ENCODE measurements at regions not wholly inside any gene's neighbourhood (a gene's known extent, or its start where the extent isn't known, plus 50 kb on each side); places are given as distances from the start of the nearest gene placed in this dataset.

DNA sequence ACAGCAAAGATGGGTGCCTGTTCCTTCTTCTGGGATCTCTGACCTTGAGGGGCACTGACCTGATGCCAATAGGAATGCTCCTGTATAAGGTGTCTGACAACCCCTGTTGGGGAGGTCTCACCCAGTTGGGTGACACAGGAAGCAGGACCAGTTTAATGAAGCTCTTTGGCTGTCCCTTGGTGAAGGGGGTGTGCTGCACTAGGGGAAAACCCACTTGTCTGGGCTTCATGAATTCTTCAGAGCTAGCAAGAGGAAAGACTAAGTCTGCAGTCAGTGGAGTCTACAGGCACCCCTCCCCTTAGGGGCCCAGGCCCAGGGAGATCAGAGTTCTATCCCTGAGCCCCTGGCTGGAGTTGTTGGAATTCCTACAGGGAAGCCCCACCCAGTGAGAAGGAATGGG is 550.8 kb upstream of the CHAC2 start:
- no peaks in the 10 kb centered on the region for H3K9me3 ChIP-seq (ENCODE audit: low read depth)
- no peaks in the 10 kb centered on the region for H3K27me3 ChIP-seq
- H3K4me1 ChIP-seq (ENCODE audit: insufficient read depth) = no peaks in the 10 kb centered on the region
- no peaks in the 10 kb centered on the region for H3K9me2 ChIP-seq (replicated peaks; ENCODE audit: insufficient read depth)
- no peak overlapping the region for H3K4me3 ChIP-seq
- H3K79me2 ChIP-seq = no peaks in the 10 kb centered on the region
- DNase-seq (ENCODE audit: low spot score) = no peak
- H3K27ac ChIP-seq = no peak overlapping the region
- no peaks in the 10 kb centered on the region for H4K20me1 ChIP-seq (ENCODE audit: insufficient read depth, poor library complexity, severe bottlenecking)
- TF ChIP-seq CTCF (IDR thresholded peaks at IDR 0.05; ENCODE audit: poor library complexity) (no peak), EZH2 (IDR thresholded peaks at IDR 0.05; ENCODE audit: borderline replicate concordance) (no peak), EZH2phosphoT487 (IDR thresholded peaks at IDR 0.05; ENCODE audit: low read depth, severe bottlenecking, unreplicated experiment) (no peak)
- no peaks in the 10 kb centered on the region for H3K36me3 ChIP-seq (replicated peaks; ENCODE audit: insufficient read depth, low read depth)
- H3K4me2 ChIP-seq = no peak overlapping the region
- H2AFZ ChIP-seq = no peak overlapping the region

- Histone ChIP-seq H2AFZ (no peak overlapping the region), H3K4me2 (no peak overlapping the region), H3K4me1 (ENCODE audit: insufficient read depth) (peaks cover 25% of the 10 kb centered on the region), H3K36me3 (replicated peaks; ENCODE audit: insufficient read depth, low read depth) (no peaks in the 10 kb centered on the region), H3K9me3 (ENCODE audit: low read depth) (no peaks in the 10 kb centered on the region), H3K4me3 (no peak overlapping the region), H3K27ac (no peak overlapping the region), H3K79me2 (no peaks in the 10 kb centered on the region), H4K20me1 (ENCODE audit: insufficient read depth, poor library complexity, severe bottlenecking) (no peaks in the 10 kb centered on the region), H3K9me2 (replicated peaks; ENCODE audit: insufficient read depth) (no peaks in the 10 kb centered on the region), H3K27me3 (no peaks in the 10 kb centered on the region)
- WGBS (ENCODE audit: low lambda C conversion rate, missing lambda C conversion rate) = 86% methylated on average over 1 of the region's 1 CpG
- DNase-seq (ENCODE audit: low spot score) = no peak
- TF ChIP-seq EZH2 (IDR thresholded peaks at IDR 0.05; ENCODE audit: borderline replicate concordance) = no peak
- TF ChIP-seq CTCF (IDR thresholded peaks at IDR 0.05; ENCODE audit: poor library complexity) = no peak
- no peak for TF ChIP-seq EZH2phosphoT487 (IDR thresholded peaks at IDR 0.05; ENCODE audit: low read depth, severe bottlenecking, unreplicated experiment)
Measured at GRCh38 chr2:53212576-53212975, 555.0 kb upstream of the CHAC2 start.

DNA sequence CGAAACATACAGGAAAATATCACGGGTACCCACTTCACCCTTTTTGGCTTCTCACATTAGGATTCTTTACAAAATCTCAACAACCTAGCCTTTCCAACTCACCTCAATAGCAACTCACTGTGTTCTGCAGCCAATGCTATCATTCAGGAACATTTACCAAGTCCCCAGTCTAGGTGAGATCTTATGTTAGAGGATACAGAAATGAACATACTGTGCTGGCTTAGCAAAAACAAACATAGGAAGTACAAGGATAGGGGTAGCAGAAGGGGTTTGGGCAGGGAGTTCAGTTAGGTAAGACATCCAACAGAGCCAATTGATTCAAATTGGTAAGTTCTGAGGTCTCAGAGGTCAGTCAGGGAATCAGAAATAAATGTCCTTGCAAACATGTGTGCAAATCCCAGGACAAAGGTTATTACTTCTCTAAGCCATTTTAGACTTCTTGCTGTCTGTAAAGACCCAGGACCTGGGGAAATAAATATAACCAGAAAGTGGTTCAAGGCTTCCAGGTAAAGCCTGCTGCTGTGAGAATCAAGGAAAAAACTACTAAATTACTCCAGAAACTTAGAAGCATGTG is 556.3 kb upstream of the CHAC2 start:
- WGBS (ENCODE audit: low lambda C conversion rate, missing lambda C conversion rate) = 87% methylated on average over 2 of the region's 2 CpGs
- TF ChIP-seq CTCF (IDR thresholded peaks at IDR 0.05; ENCODE audit: poor library complexity) (no peak), EZH2 (IDR thresholded peaks at IDR 0.05; ENCODE audit: borderline replicate concordance) (no peak), EZH2phosphoT487 (IDR thresholded peaks at IDR 0.05; ENCODE audit: low read depth, severe bottlenecking, unreplicated experiment) (no peak)
- no peak for DNase-seq (ENCODE audit: low spot score)

GRCh38 chr2:53210538-53210937 is 557.1 kb upstream of the CHAC2 start:
- TF ChIP-seq EZH2 (IDR thresholded peaks at IDR 0.05; ENCODE audit: borderline replicate concordance) = no peak
- TF ChIP-seq CTCF (IDR thresholded peaks at IDR 0.05; ENCODE audit: poor library complexity) = no peak
- TF ChIP-seq EZH2phosphoT487 (IDR thresholded peaks at IDR 0.05; ENCODE audit: low read depth, severe bottlenecking, unreplicated experiment) = no peak

More for the DNA sequence above, 556.3 kb upstream of the CHAC2 start:
- Histone ChIP-seq H2AFZ (no peak overlapping the region), H3K4me1 (ENCODE audit: insufficient read depth) (peaks cover 25% of the 10 kb centered on the region), H3K4me3 (no peak overlapping the region), H3K4me2 (no peak overlapping the region), H4K20me1 (ENCODE audit: insufficient read depth, poor library complexity, severe bottlenecking) (no peaks in the 10 kb centered on the region), H3K36me3 (replicated peaks; ENCODE audit: insufficient read depth, low read depth) (no peaks in the 10 kb centered on the region), H3K27ac (no peak overlapping the region), H3K27me3 (no peaks in the 10 kb centered on the region), H3K9me2 (replicated peaks; ENCODE audit: insufficient read depth) (no peaks in the 10 kb centered on the region), H3K9me3 (ENCODE audit: low read depth) (no peaks in the 10 kb centered on the region), H3K79me2 (no peaks in the 10 kb centered on the region)

More at GRCh38 chr2:53210538-53210937, 557.1 kb upstream of the CHAC2 start:
- Histone ChIP-seq H3K4me2 (no peak overlapping the region), H3K79me2 (no peaks in the 10 kb centered on the region), H3K9me3 (ENCODE audit: low read depth) (no peaks in the 10 kb centered on the region), H3K36me3 (replicated peaks; ENCODE audit: insufficient read depth, low read depth) (no peaks in the 10 kb centered on the region), H3K4me3 (no peak overlapping the region), H3K9me2 (replicated peaks; ENCODE audit: insufficient read depth) (no peaks in the 10 kb centered on the region), H3K4me1 (ENCODE audit: insufficient read depth) (peaks cover 25% of the 10 kb centered on the region), H3K27ac (no peak overlapping the region), H3K27me3 (no peaks in the 10 kb centered on the region), H4K20me1 (ENCODE audit: insufficient read depth, poor library complexity, severe bottlenecking) (no peaks in the 10 kb centered on the region), H2AFZ (no peak overlapping the region)
- 48% methylated on average over 3 of the region's 3 CpGs for WGBS (ENCODE audit: low lambda C conversion rate, missing lambda C conversion rate)
- no peak for DNase-seq (ENCODE audit: low spot score)
